GM21515 (cell line): ENCODE measurements at regions not wholly inside any gene's neighbourhood (a gene's known extent, or its start where the extent isn't known, plus 50 kb on each side); places are given as distances from the start of the nearest gene placed in this dataset.

ENCODE experiments used
- ATAC-seq: cut with Tn5 transposase; IDR thresholded peaks from one replicate; pipeline ENCODE4 v1.9.1; 2021; ENCODE audit not compliant: unreplicated experiment

DNA sequence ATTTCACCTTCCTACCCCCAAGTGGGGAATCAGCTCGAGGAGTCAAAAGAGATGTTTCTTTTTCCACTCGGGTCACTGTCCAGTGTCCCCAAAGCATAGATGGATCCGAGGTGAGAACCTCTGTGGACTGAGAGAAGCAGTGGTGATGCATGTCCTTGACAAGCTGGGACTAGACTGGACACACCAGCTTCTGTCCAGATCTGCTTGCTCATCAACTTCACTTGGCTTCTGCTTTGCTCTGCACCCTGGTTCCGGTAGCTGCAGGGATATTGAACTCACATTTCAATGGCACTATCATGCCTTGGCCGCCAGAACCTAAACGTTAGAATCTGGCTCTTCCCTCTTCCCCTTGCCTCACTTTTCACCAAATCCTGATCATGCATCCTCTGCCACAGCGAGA is 50.3 kb upstream of the CXCL12 start:
- no peak for ATAC-seq

DNA sequence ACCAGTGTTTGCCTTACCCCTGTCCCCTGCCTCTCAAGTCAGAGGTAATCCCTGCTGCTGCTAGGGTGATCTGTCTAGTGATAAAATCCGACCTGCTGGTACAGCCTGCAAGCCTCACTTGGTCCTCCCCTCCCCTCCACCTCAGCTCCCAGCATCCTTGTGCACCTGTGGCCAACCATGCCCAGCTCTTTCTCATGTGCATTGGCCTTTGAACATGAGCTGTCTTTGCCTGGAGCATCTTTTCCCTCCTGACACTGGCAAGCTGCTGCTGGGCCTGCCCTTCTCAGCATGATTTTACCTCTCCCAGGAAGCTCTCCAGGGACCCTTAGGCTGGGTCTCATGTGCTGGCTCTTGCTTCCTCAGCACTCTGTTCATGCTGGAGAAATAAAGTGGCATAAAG is 51.3 kb upstream of the CXCL12 start:
- ATAC-seq = no peak

DNA sequence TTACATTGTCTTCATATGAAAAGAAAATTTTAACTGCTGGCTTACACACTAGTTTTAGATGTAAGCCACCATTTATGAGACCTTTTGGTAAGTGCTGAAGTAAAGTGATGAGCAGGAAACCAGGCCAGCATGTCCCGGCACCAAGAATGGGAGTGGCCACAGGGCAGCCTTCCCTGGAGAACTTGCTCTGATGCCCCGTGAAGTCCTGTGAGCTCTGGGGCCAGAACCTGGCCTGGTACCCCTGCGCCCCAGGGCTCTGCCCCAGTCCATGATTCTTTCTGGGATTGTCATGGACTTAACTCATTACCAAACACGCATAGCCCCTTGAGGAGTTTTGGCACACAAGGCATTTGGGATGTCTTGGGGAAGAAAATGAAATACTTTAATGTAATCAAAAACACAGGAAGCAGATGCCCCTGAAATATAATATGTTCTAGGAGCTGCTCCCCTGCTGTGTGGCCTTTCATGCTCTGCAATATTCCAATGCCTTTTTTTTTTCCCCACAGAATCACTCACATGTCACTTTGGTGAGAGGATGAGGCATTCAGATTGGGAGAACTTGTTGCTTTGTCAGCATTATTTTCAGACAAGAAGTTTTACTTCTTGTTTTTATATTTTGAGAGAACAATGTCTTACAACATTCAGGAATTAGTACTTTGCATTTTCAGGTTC is 53.1 kb upstream of the CXCL12 start:
- ATAC-seq = no peak

DNA sequence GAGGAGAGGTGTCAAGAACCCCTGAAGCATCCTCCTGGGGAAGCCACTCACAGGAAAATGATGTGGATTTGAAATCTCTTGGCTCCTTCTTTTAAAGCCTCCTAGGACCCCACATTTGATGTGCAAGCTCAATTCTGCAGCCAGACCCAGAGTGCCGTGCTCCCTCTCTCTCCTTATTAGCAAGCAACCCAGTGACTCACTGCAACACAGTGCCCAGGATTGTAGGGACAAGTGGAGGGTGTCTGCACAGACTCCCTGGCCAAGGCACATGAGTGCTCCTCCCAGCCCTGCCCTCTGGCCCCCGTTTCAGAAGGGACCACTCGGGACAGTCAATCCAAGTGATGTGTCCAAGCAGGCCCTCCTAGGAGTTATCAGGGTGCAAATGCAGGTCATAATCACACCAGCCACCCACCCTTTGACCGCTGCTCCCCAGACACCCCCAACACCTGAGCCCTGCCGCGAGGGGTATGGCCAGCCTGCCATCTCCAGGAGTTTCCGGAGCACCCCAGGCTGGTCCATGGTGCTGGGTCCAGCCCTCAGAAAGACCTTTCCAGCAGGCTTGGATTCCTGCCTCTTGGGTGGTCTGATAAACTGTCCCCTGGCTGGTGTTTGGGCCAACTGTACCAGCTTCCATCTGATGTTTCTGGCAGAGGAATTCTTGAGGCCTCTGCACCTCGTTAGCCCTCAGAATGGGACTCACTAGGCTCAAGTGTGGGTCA is 54.5 kb upstream of the CXCL12 start:
- ATAC-seq = no peak

DNA sequence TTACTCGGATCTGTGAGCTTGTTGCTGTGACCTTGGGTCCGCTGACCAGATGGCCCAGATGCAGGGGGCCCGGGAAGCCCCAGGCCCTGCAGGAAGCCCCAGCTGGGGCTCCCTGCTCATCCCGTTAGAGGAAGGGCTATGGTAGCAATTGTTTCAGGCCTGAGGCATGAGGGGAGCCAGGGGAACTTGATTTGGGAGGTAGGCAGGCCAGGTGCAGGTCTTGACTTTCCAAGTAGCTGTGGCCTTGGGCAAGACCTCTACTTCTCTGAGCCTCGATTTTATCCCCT is 55.0 kb upstream of the CXCL12 start:
- ATAC-seq = no peak

DNA sequence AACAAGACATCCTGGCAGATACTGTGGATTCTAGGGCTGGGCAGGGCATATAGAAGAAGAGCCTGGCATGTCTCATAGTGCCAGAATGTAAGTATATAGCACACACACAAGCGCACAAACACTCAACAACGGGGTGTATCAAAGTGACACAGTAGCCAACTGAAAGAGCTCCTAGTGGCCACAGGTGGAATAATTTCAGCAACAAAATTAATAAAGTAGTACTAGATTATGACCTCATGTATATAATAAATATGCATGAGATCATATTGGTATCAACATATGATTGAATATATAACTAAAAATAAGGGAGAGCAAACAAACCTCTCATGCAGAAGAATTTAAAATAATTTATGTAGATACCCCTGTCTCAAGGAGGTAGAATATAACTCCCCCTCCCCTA is 72.4 kb upstream of the CXCL12 start:
- no peak for ATAC-seq

DNA sequence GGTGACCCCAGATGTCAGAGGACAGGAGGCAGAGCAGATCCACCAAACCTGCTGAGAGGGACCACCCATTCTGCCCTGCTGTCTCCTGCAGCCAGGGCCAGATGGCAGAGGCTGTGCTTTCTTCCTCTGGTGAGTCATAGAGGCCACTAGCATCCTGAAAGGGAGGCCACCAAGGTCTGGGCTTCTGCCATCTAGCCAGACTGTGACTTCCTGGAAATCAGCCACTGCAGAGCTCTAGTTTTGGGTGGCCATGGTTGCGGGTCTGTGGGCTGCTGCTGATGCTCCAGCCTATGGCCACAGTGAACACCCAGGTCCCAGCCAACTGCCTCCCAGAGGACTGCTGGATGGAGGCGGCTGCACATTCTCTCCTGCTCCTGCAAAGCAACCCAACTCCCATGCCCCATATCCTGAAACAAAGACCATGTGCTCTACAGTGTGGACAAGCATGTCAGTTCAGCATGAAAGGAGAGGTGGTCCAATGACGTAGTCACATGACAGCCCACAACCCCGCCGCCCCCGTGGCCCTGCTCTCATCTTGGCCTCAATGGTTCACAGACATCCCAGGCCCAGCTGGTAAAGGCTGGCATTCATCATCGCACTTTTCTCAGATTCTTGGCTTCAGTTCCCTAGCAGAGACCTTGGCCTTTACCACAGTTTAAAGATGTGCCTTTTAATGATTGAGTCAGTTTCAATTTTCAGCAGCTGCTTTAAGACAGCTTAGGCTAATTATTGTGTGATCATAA is 73.9 kb upstream of the CXCL12 start:
- ATAC-seq = no peak

DNA sequence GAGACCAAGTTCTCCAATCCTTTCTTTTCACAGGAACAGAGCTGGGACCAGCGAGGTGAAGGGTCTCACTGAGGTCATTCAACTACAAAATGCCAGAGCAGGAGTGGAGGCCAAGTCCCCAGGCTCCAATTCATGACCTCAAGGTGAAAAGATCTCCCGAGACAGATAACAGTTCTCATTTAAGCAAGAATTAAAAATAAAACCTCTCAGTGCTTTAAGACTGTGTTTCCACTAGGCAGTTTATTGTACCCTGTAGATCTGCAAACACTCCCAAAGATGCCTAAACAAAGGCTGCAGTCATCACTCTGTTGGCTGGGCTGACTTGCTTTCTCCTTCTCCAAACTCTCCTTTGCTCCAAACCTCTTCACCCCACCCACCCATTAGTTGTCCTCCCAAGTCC is 74.8 kb upstream of the CXCL12 start:
- no peak for ATAC-seq

DNA sequence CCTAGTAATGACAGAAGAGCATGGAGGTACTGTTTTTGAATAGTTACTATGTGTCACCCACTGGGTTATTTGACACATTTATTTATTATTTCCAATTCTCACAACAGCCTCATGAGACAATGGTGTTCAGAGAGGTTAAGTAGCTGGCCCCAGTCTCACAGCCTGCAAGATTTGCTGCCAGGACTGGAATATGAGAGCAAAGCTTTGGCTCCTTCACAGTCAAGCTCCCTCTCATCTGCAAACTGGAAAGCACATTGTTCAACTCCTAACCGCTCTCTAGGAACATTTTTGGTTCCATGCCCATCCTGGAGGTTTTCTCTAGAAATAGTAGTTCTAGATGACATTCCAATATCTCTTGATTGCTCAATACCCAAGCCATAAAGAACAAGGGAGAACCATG is 75.5 kb upstream of the CXCL12 start:
- ATAC-seq = no peak

DNA sequence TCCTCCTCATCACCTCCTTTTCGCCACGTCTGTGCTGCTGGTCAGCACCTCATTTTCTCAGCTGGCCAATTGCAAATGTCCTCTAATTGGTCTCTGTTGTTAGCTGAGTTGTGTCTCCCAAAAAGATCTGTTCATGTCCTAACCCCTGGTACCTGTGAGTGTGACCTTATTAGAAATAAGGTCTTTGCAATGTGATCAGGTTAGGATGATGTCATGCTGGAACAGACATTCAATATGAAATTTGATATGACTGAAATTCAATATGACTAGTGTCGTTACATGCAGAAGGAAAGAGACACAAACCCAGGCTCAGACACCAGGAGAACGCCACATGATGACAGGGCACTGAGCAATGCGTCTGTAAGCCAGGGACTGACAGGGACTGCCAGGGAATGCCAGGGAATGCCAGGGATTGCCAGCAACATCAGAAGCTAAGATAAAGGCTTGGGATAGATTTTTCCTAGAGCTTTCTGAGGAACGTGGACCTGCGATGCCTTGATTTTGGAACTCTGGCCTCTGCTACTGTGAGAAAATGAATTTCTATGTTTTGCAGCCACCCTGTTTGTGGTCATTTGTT is 77.5 kb upstream of the CXCL12 start:
- ATAC-seq = no peak

DNA sequence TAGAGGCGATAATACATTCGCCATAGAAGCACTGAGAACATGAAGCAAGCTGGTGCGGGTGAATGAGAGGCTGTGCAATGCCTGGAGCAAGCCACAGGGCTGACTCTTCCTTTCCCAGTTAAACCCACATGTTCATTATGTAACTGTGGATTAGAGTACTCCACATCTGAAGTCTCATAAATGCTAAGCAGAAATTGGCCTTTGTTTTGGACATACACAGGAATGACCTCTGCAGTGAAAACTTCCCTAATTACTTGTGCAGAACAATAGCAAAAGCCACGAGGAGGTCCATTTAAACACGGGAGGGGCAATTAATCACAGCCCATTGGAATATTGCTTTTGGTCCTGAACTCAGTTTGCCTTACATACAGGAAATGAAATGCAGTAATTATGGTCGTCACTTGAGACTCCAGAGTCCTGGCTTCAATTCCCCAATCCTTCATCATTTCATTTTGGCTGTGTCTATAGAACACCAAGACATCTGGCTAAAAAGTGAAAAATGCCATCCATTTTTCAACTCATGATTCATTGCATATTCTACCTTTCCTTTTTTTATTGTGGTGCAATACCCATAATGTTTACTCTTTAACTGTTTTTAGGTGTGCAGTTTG is 78.7 kb upstream of the CXCL12 start:
- no peak for ATAC-seq

DNA sequence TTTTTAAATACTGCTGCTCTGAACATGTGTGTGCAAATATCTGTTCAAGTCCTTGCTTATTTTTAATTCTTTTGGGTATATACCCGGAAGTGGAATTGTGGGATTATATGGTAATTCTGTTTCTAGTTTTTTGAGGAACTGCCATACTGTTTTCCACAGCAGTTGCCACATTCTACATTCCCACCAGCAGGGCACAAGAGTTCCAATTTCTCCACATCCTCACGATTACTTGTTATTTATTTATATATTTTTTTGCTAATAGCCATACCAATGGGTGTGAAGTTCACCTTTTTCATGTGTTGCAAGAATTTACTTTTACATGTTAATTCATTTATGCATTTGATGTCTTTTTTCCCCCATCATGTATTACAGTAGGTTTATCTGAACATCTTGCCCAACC is 79.6 kb upstream of the CXCL12 start:
- ATAC-seq = no peak

DNA sequence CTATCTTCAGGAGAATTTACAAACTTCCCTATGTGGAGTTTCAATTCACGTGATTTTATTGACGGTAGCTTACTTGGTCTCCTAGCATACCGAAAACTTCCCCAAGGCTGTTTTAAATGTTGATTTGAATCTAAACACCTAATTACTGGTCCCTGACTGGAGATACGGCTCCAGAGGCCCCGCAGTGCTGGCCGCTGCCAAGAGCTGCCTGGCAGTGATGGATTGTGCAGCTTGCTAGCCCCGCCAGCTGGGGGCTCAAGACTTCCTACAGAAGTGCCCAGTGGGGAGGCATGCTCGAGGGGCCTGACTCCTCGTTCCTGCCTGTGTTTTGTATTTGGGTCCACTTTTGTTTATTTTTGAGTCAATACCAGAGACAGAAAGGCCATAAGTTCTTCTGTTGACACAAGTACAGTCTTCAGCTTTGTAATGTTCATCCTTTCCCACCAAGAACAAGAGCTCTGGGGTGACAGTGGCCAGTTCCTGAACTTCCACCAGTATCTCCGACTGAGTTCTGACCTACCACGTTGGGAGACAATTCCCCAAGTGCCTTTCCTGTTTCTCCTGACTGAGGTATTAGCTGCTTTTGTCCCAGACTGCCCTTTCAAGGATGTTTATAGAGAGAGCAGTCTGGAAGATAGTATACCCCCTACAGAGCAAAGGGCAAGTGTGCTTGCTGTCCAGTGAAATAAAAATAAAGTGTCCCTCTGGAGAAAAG is 80.7 kb upstream of the CXCL12 start:
- ATAC-seq = no peak

DNA sequence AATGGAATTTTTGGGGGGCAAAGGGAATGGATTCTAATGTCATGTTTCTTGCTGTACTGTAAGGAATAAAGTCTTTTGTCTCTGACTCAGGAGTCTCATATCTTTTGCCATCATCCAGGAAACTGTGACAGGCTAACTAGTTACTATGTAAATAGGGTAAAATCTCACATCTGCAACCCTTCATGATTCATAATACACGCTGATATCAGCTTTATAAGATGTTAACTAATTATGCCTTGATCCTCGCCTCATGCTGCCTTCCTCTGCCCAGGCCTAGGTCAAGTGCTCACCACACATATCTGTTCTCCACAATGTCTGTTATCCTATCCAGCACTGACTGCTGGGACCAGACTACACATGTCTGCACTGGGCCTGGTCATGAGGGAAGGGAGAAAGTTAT is 81.3 kb upstream of the CXCL12 start:
- ATAC-seq = no peak

DNA sequence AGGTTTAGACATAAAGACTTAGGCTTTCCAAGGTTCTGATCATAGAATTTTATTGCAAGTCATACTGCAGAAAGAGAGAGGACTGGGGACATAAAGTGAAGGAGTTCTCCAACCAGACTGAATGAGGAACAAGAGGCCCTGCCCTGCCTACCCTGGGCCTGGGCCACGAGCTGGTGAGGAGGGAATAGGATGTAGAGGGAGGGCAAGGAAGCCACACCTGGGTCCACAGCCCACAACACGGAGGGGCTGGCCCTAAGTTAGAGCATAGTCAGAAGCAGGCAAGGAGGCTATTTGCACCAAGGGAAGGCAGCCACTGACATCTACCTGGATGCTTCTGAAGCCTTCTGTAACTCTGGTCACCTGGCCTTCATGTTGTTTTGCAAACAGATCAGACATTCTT is 82.2 kb upstream of the CXCL12 start:
- no peak for ATAC-seq

DNA sequence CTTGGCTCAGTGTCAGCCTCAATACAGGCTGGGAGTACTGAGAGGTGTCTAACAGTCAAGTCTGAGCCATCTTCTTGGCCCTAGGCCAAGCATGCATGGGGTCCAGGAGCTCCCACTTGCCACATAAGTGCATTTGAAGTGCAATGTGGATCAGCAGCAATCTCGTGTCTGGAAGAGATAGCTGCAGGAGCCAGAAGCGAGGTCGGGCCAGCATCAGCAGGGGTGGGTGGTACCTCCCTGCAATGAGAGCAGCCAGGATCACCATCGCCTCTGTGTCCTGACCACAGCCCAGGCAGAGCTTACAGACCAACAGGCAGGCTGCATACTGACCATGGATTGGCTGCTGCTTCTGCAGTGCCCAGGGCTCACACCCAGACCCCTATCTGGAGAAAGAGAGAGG is 83.0 kb upstream of the CXCL12 start:
- ATAC-seq = no peak

DNA sequence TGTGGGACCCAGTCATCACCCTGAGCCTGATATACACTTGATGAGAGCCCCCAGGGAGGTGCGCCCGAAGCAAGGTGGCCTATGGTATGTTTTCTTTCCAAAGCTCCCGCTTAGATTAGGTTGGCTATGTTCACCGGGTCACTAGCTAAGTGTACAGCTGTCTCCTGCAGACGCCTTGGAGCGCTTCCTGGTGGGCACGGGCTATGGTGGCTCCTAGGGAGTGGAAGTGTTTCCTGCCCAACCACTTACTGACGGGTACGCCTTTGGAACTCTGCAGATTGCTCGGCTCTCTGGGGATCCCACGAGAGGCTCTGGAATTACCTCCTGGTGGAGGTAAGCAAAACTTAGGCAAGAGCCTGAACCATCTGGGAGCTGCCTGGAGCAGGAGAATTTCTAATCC is 83.6 kb upstream of the CXCL12 start:
- ATAC-seq = no peak

DNA sequence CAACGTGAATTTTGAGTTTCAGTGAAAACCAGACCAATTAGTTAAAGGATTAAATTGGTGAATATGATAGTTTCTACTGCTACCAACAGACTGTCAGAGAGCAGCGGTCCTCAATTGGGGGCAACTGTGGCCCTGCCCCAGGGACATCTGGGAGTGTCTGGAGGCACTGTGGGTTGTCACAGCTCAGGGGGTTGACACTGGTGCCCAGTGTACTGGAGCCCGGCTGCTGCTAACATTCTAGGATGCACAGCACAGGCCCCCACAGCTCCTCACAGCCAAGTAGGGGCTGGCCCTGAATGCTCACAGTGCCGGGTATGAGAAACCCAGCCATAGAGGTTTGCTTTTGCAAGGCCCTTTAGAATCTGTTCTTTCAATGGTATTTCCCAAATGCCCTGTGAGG is 84.1 kb upstream of the CXCL12 start:
- ATAC-seq = no peak

DNA sequence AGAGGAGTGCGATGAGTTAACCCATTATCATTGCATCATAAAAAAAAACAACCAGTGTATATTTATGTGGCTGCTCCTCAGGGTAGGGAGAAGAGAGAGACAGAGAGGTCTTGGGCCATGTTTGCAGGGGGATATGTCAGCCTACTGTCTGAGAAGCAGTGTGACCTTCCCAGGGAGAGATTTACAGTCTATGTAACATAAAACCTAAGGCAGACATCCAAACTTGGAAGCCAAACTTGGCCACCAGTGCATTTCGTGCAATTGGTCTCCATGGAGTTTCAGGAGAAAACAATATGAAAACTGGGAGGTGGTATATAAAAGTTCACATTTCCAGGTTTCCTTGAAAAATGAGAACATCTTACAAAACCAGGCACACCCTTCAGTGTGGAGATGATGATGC is 85.9 kb upstream of the CXCL12 start:
- ATAC-seq = no peak

DNA sequence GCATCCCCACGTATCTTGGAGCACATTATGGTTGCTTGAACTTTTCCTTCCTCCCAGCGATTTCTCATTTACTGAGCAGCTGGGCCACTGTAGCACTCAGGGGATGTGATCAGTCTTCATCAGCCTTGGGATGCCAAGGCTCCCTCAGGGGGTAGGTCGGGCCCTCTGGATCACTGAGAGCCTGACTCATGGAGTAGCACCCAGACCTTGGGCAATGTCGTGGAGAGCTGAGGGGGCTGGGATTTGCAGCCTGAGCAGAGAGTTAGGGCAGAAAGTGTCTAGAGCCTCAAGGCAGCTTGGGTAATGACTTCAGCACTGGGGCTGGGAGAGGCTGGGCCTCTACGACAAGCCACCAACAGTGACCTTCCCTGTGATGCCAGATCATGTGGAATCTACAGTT is 86.5 kb upstream of the CXCL12 start:
- ATAC-seq = no peak

DNA sequence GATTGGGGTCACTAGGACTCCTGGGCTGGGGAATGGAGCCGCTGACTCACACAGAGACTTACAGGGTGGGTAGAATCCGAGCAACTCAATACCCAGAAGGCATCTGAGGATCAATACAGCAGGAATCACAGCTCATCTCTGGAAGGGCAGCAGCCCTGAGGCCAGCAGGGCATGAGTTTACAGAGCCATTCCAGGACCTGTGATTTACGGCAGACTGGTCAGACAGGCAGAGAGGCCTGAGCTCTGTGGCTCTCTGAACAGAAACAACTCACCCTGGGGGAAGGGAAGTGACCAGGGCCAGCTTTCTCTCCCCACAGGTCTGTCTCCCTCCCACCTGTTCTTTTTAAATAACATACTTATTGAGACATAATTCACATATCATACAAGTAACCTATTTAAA is 88.2 kb upstream of the CXCL12 start:
- no peak for ATAC-seq
